ENCODE measurements at regions not wholly inside any gene's neighbourhood (a gene's known extent, or its start where the extent isn't known, plus 50 kb on each side); places are given as distances from the start of the nearest gene placed in this dataset.
"Not testable (repeated sequence)": the region's sequence is repeated elsewhere in the genome, so short reads cannot be mapped to it uniquely, and the experiment has no call there.

- no peak for DNase-seq
Measured at GRCh38 chr6:156688620-156688971, 88.6 kb upstream of the ARID1B start.

- peak; percentile 80 for DNase-seq
Measured at GRCh38 chr6:156687789-156688619, 89.2 kb upstream of the ARID1B start.

- peak; percentile 91 for DNase-seq
Measured at GRCh38 chr6:156686995-156687788, 90.0 kb upstream of the ARID1B start.

GRCh38 chr6:156686301-156686994 is 90.7 kb upstream of the ARID1B start:
- DNase-seq, result peak; percentile 92

GRCh38 chr6:156685823-156686222 is 91.4 kb upstream of the ARID1B start:
- no peak for DNase-seq

- DNase-seq, result no peak
Measured at GRCh38 chr6:156683821-156684220, 93.4 kb upstream of the ARID1B start.

GRCh38 chr6:156676721-156677120 is 100.5 kb upstream of the ARID1B start:
- no peak for DNase-seq

GRCh38 chr6:156674197-156674596 is 103.0 kb upstream of the ARID1B start:
- no peak for DNase-seq

GRCh38 chr6:156670097-156670496 is 107.1 kb upstream of the ARID1B start:
- not testable (repeated sequence) for DNase-seq

GRCh38 chr6:156662025-156662445 is 115.1 kb upstream of the ARID1B start:
- peak; percentile 32 for DNase-seq

- no peak for DNase-seq
Measured at GRCh38 chr6:156660389-156660788, 116.8 kb upstream of the ARID1B start.

GRCh38 chr6:156659822-156660198 is 117.4 kb upstream of the ARID1B start:
- DNase-seq, result no peak

GRCh38 chr6:156658966-156659821 is 118.0 kb upstream of the ARID1B start:
- DNase-seq, result no peak

GRCh38 chr6:156658186-156658965 is 118.8 kb upstream of the ARID1B start:
- peak; percentile 33 for DNase-seq

GRCh38 chr6:156657296-156657695 is 119.9 kb upstream of the ARID1B start:
- no peak for DNase-seq

GRCh38 chr6:156654919-156655918 is 122.0 kb upstream of the ARID1B start:
- DNase-seq, result no peak

- no peak for DNase-seq
Measured at GRCh38 chr6:156652231-156652750, 124.9 kb upstream of the ARID1B start.

- DNase-seq, result no peak
Measured at GRCh38 chr6:156651486-156651885, 125.7 kb upstream of the ARID1B start.

- no peak for DNase-seq
Measured at GRCh38 chr6:156650896-156651390, 126.2 kb upstream of the ARID1B start.

All from skin of body (tissue), 1 donor.